Adrenal gland (tissue), 9 donors: ENCODE measurements at regions not wholly inside any gene's neighbourhood (a gene's known extent, or its start where the extent isn't known, plus 50 kb on each side); places are given as distances from the start of the nearest gene placed in this dataset.

Source experiments
- DNase-seq, 7 donors: peaks; one replicate each; pipeline ENCODE4 v3.0.0-alpha.2; 2019 to 2020
- H3K27ac ChIP-seq, 5 donors: fragments of 200-600 bp; sonication (generic) in 4 of 5; 1 replicate in 3 of 5; 2 replicates in 2 of 5; pipeline versions ENCODE4 v1.5.1 to v1.8.0; 2016 to 2020; ENCODE audit warnings: mild to moderate bottlenecking in 1 of 5
- H3K27me3 ChIP-seq: fragments of 200-600 bp; 2 replicates; pipeline ENCODE4 v1.8.0; 2021
- H3K36me3 ChIP-seq, 2 donors: fragments of 200-600 bp; replicated peaks in 1 of 2; 1 replicate in 1 of 2; 2 replicates in 1 of 2; pipeline versions ENCODE4 v1.5.1 to v1.8.0; 2018 to 2022
- H3K4me1 ChIP-seq, 2 donors: fragments of 200-600 bp; replicated peaks in 1 of 2; 1 replicate in 1 of 2; 2 replicates in 1 of 2; pipeline versions ENCODE4 v1.5.1 to v1.8.0; 2018 to 2021
- H3K4me3 ChIP-seq, 4 donors: fragments of 200-600 bp; sonication (generic) in 3 of 4; one replicate each; pipeline ENCODE4 v1.5.1; 2016 to 2018
- H3K9me3 ChIP-seq, 3 donors: fragments of 200-600 bp; sonication (generic) in 1 of 3; replicated peaks in 1 of 3; 1 replicate in 2 of 3; 2 replicates in 1 of 3; pipeline versions ENCODE4 v1.5.1 to v1.8.0; 2016 to 2021
- POLR2A ChIP-seq, 2 donors: fragments of 450-650 bp; IDR thresholded peaks; one replicate each; pipeline ENCODE4 v1.6.1; 2017; ENCODE audit warnings: antibody characterized with exemption in 2 of 2, mild to moderate bottlenecking in 2 of 2, moderate library complexity in 1 of 2
- WGBS, 4 donors: extraction: QIAGEN DNeasy Blood & Tissue Kit in 2 of 4; methylation state at CpG; one replicate each; pipeline versions ENCODE4 v1.1.5 to v1.1.7; 2013 to 2017; 5-methylcytosine and 5-hydroxymethylcytosine counted together
- intact Hi-C, 2 donors: fragments of 100-400 bp; cut with DNase I; formaldehyde crosslinking; loops; one replicate each; pipeline versions ENCODE4 v1.14.1 to v1.15.0; 2022 to 2023
- TF ChIP-seq, protein P1 (sequence below), 6 experiments: fragments of 450-650 bp in 4 of 6; fragments of 200-600 bp in 2 of 6; sonication (generic) in 1 of 6; IDR thresholded peaks; 1 replicate in 5 of 6; 2 replicates in 1 of 6; pipeline versions ENCODE4 v1.5.1 to v1.8.0; 2016 to 2021; ENCODE audit warnings: antibody characterized with exemption in 6 of 6, mild to moderate bottlenecking in 2 of 6, moderate library complexity in 1 of 6
- donor health status: healthy with polysubstance abuse.
- donor health status: Bipolar disorder and iron deficiency.
- donor health status: DM: yes; HTN: yes; CAD: no.
- donor health status: DM: no; HTN: no; CAD: no.
- donor health status: DM: no; HTN: no; CAD: no.

DNA sequence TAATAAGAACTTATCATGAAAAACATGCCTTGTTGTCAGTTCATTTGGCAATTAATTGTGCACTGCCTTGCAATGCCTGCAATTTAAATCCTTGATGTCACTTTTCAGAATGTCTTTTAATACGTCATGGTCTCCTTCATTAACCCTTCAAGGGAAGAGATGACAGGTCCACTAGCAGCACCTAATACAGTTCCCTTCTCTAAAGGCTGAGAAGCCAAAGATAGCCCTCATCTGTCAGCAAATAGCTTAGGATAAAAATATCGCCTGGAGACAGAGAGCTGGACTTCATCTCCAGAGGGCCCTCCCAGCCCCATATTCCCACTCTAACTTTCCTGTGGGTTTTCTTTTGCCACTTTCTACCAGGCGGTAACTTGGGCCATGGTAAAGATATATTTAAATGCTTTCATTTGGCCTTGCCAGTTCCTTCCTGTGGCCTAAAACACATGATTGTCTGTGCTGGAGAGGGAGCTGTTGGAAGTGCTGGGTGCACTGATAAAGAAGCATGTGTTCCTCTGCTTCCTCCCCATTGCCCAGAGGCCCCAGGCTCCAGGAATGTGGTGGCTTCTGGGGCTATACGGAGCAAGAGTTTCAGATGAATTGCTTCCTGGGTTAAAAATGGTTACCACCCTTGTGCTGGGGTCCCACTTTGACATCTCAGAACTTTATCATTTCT is 76.3 kb upstream of the UMPS start:
- TF ChIP-seq POLR2A (IDR thresholded peaks at IDR 0.05) = no peak
- TF ChIP-seq, protein P1, sequence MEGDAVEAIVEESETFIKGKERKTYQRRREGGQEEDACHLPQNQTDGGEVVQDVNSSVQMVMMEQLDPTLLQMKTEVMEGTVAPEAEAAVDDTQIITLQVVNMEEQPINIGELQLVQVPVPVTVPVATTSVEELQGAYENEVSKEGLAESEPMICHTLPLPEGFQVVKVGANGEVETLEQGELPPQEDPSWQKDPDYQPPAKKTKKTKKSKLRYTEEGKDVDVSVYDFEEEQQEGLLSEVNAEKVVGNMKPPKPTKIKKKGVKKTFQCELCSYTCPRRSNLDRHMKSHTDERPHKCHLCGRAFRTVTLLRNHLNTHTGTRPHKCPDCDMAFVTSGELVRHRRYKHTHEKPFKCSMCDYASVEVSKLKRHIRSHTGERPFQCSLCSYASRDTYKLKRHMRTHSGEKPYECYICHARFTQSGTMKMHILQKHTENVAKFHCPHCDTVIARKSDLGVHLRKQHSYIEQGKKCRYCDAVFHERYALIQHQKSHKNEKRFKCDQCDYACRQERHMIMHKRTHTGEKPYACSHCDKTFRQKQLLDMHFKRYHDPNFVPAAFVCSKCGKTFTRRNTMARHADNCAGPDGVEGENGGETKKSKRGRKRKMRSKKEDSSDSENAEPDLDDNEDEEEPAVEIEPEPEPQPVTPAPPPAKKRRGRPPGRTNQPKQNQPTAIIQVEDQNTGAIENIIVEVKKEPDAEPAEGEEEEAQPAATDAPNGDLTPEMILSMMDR (IDR thresholded peaks at IDR 0.05) = no peak
- Histone ChIP-seq H3K27ac (no peak overlapping the region), H3K4me3 (no peak overlapping the region), H3K9me3 (no peaks in the 10 kb centered on the region), H3K27me3 (no peaks in the 10 kb centered on the region), H3K4me1 (no peaks in the 10 kb centered on the region), H3K36me3 (peaks cover 0 to 24% of the 10 kb centered on the region in 2 donors)
- 61 to 70% (median 67%) methylated on average over 4 of the region's 4 CpGs for WGBS, 4 donors
- intact Hi-C loops = no loop called here
- DNase-seq = no peak

DNA sequence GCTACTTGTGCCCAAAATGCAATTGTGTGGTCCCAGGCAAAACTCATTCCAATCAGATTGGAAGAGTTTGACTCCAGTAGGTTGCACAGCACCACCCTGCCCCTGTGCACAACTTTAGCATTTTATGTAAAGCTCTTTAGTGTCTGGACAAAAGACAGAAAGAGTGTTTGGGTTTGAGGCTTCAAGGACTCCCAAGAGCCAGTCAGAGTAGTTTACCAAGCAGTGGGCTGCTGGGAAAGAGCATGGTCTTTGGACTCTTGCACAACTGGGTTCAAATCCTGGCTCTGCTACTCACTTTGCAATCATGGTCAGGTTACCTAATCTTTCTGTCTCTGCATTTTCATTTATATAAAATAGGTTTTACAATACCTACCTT is 75.8 kb upstream of the UMPS start:
- no peak for DNase-seq
- no peak overlapping the region for H3K27ac ChIP-seq
- H3K9me3 ChIP-seq = no peaks in the 10 kb centered on the region
- no peaks in the 10 kb centered on the region for H3K27me3 ChIP-seq
- TF ChIP-seq, protein P1 (IDR thresholded peaks at IDR 0.05) = no peak
- no peak for TF ChIP-seq POLR2A (IDR thresholded peaks at IDR 0.05)
- intact Hi-C loops = no loop called here
- peaks cover 0 to 25% of the 10 kb centered on the region in 2 donors for H3K36me3 ChIP-seq
- H3K4me3 ChIP-seq = no peak overlapping the region
- H3K4me1 ChIP-seq = no peaks in the 10 kb centered on the region

DNA sequence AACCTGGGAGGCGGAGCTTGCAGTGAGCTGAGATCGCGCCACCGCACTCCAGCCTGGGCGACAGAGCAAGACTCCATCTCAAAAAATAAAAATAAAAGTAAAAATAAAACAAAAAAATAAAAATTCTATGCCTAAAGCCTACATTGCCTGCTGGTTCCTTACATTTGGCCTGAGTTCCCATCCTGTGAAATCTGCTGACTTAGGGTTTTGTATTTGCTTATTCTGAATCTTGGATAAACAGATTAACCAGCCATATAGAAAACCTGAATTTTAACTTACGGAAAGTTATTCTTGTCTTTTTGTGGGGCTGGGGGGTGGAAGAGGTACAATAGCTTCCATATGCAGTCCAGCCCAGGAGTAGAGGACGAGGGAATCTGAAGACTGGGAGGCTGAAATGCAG is 73.7 kb upstream of the UMPS start:
- TF ChIP-seq POLR2A (IDR thresholded peaks at IDR 0.05) = no peak
- H3K4me3 ChIP-seq = no peak overlapping the region
- intact Hi-C loops = no loop called here
- 95 to 99% (median 98%) methylated on average over 7 of the region's 7 CpGs for WGBS, 4 donors
- no peaks in the 10 kb centered on the region for H3K4me1 ChIP-seq
- DNase-seq = no peak
- no peaks in the 10 kb centered on the region for H3K27me3 ChIP-seq
- no peaks in the 10 kb centered on the region for H3K9me3 ChIP-seq
- no peak overlapping the region for H3K27ac ChIP-seq
- H3K36me3 ChIP-seq = peaks cover 0 to 18% of the 10 kb centered on the region in 2 donors

DNA sequence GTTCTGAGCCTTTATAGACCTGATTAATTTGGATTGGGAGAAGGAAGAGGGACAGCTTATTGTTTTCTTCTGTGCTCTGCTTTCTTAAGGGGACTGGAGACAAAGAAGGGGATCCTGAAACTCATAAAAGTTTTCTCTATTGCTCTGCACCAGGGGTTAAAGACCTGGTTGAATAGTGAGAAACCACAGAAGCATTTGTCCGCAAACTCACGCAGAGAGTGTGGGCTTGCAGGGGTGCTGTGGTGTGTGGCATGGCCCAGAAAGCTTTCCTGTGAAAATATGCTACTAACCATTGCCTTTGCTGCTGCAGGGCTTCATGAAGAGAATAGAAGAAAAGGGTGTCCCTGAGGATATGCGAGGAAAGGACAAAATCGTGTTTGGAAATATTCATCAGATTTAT is 73.1 kb upstream of the UMPS start:
- TF ChIP-seq, protein P1 (IDR thresholded peaks at IDR 0.05) = no peak
- no peak for TF ChIP-seq POLR2A (IDR thresholded peaks at IDR 0.05)
- intact Hi-C loops = no loop called here
- no peak overlapping the region for H3K27ac ChIP-seq
- H3K4me3 ChIP-seq = no peak overlapping the region
- no peaks in the 10 kb centered on the region for H3K27me3 ChIP-seq
- H3K36me3 ChIP-seq = peaks cover 0 to 18% of the 10 kb centered on the region in 2 donors
- 77 to 84% (median 81%) methylated on average over 4 of the region's 4 CpGs for WGBS, 4 donors
- H3K9me3 ChIP-seq = no peaks in the 10 kb centered on the region
- no peaks in the 10 kb centered on the region for H3K4me1 ChIP-seq
- no peak for DNase-seq

DNA sequence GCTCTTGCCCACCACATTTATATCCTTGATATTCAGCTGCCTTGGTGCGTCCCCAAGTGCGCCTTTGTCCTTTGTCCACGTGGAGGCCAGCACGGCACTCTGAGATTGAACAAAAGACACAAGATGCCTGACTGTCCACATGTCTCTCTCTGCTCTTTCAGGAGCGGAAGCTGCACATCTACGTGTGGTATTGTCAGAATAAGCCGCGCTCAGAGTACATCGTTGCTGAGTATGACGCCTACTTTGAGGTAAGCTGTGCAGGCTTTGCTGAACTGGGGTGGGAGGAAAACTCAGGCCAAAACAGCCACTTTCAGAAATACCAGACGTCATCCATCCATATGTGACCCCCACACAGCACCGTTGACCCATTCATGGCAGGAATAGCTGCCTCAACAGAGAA is 72.0 kb upstream of the UMPS start:
- Histone ChIP-seq H3K9me3 (no peaks in the 10 kb centered on the region), H3K36me3 (peaks cover 0 to 18% of the 10 kb centered on the region in 2 donors), H3K27me3 (no peaks in the 10 kb centered on the region), H3K27ac (no peak overlapping the region), H3K4me3 (no peak overlapping the region), H3K4me1 (no peaks in the 10 kb centered on the region)
- 93 to 95% (median 93%) methylated on average over 12 of the region's 12 CpGs for WGBS, 4 donors
- intact Hi-C loops = no loop called here
- DNase-seq = no peak
- TF ChIP-seq, protein P1 (IDR thresholded peaks at IDR 0.05) = no peak
- no peak for TF ChIP-seq POLR2A (IDR thresholded peaks at IDR 0.05)
